ENCODE measurements at regions not wholly inside any gene's neighbourhood (a gene's known extent, or its start where the extent isn't known, plus 50 kb on each side); places are given as distances from the start of the nearest gene placed in this dataset.

DNA sequence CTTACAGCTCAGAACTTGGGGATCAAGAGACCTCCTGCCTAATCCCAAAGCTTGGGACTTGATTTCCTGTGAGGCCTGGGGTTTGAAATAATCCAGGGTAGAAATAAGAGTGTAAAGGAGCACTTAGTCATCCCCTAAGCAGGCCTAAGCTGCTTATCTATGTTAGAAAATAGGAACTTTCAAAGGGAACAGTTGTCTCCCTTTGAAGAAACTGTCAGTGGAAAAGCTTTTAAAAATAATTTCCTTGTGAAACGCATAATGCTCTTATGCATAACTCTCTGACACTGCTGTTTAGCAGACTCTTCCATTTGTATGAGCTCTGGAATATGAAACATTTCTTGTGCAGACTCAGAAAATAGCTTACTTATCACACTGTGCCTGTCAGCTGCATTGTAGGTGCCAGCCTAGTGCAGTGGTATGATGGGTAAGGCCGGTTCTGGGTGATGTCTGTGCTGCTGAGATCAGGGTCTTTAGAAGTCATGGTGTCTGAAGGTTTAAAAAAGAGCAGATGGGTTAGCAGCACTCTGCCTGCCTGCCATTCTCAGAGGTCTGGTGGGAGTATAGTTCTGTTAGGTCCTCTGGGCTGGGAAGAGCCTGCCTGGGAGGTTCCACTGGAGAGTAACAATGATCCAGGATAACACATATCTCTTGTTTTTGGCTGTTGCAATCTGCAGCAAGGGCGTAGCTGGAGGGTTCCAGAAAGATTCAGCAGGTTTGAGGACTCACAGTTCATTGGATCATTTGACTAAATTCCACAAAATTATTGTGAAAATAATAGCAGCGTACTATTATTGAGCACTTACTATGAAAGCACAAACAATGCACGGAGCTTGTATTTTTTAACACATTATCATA, 283.2 kb upstream of the MEX3C start:
- Mint-ChIP-seq H3K4me3 (no peak overlapping the region), H3K27ac (no peak overlapping the region), H3K4me1 (no peaks in the 10 kb centered on the region), H3K27me3 (peaks cover 5% of the 10 kb centered on the region), H3K9me3 (no peaks in the 10 kb centered on the region), H3K36me3 (ENCODE audit: low read depth) (no peaks in the 10 kb centered on the region)
- intact Hi-C loops (cut with micrococcal nuclease) = no loop called here
- DNase-seq = no peak
- TF ChIP-seq, protein P1, sequence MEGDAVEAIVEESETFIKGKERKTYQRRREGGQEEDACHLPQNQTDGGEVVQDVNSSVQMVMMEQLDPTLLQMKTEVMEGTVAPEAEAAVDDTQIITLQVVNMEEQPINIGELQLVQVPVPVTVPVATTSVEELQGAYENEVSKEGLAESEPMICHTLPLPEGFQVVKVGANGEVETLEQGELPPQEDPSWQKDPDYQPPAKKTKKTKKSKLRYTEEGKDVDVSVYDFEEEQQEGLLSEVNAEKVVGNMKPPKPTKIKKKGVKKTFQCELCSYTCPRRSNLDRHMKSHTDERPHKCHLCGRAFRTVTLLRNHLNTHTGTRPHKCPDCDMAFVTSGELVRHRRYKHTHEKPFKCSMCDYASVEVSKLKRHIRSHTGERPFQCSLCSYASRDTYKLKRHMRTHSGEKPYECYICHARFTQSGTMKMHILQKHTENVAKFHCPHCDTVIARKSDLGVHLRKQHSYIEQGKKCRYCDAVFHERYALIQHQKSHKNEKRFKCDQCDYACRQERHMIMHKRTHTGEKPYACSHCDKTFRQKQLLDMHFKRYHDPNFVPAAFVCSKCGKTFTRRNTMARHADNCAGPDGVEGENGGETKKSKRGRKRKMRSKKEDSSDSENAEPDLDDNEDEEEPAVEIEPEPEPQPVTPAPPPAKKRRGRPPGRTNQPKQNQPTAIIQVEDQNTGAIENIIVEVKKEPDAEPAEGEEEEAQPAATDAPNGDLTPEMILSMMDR (IDR thresholded peaks at IDR 0.05) = no peak
- ChIA-PET CTCF (no interaction called here), POLR2A (no interaction called here)
- ATAC-seq (ENCODE audit: low read depth) = no peak

DNA sequence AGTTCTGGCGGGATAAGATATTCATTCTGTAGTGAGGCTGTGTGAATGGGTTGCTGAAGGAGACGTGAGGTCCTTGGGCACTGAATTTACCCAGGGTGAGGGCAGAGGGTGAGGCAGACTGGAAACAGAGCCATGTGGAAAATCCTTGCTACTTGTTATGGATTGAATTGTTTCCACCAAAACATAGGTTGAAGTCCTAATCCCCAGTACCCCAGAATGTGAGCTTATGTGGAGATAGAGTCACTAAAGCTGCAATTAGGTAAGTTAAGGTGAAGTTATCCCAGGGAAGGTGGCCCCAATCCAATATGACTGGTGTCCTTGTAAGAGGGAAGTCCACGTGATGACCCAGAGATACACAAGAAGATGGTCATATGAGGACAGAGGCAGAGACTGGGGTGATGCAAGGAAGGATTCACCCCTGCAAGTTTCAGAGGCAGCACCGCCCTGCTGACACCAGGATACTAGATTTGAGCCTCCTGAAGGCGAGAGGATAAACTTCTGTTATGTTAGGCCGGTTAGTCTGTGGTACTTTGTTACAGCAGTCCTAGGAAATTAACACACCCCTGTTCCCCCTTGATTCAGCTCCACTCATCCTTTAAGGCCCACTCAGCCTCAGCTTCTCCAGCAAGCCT, 289.4 kb upstream of the MEX3C start:
- ATAC-seq (ENCODE audit: low read depth) (no peak), DNase-seq (no peak)
- H3K36me3 Mint-ChIP-seq (ENCODE audit: low read depth) = no peaks in the 10 kb centered on the region
- H3K4me1 Mint-ChIP-seq = no peaks in the 10 kb centered on the region
- H3K4me3 Mint-ChIP-seq = no peak overlapping the region
- no peak overlapping the region for H3K27ac Mint-ChIP-seq
- ChIA-PET CTCF (no interaction called here), POLR2A (no interaction called here)
- H3K9me3 Mint-ChIP-seq = no peaks in the 10 kb centered on the region
- intact Hi-C loops (cut with micrococcal nuclease) = no loop called here
- TF ChIP-seq, protein P1 (IDR thresholded peaks at IDR 0.05) = no peak
- no peaks in the 10 kb centered on the region for H3K27me3 Mint-ChIP-seq

DNA sequence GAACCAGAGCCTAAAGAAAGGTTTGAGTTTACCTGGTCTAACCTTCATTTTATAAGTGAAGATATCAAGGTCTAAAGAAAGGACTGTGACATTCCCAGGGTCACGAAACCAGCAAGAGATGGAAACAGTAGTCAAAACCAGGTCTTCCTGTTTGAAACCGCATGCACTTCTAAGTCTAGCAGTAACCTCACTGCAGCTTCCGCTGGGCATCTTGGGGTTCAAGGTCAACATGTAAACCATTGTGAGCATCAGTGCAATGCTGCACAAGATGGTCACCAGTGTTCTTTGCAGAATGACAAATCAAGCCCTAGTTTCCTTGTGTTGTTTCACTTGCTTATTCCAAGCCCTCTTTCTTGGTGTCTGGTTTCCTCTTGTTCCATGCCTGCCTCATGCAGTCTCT, 292.9 kb upstream of the MEX3C start:
- Mint-ChIP-seq H3K27me3 (no peaks in the 10 kb centered on the region), H3K27ac (no peak overlapping the region), H3K36me3 (ENCODE audit: low read depth) (no peaks in the 10 kb centered on the region), H3K4me3 (no peak overlapping the region), H3K4me1 (no peaks in the 10 kb centered on the region), H3K9me3 (no peaks in the 10 kb centered on the region)
- POLR2A ChIA-PET = no interaction called here
- TF ChIP-seq, protein P1 (IDR thresholded peaks at IDR 0.05) = no peak
- ATAC-seq (ENCODE audit: low read depth) (no peak), DNase-seq (no peak)
- intact Hi-C loops (cut with micrococcal nuclease) = no loop called here
- CTCF ChIA-PET = interaction anchor here (0.5 kb wide), 1 partner anchor 685 kb away, joined by 3 read pairs; no protein-coding TSS in a partner anchor

DNA sequence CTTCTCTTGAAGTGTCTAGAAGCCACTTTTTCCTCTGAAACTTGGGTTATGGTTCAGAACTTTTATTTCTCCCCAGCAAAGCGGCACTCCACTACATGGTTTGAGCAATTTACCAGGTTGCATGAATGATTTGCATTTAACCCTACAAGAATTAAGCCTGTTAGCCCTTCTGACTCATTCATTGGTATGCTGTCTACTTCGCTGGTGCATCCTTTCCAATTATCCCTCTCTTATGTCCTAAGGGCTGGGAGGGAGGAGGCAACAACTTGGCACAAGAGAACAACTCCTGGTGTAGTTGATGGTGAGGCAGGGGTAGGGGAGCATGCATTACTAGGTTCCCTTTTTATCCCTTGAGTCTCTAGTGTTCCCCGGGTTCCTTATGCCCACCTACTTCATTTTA, 293.4 kb upstream of the MEX3C start:
- TF ChIP-seq, protein P1 (IDR thresholded peaks at IDR 0.05) = no peak
- Mint-ChIP-seq H3K27me3 (peaks cover 2% of the 10 kb centered on the region), H3K4me3 (no peak overlapping the region), H3K36me3 (ENCODE audit: low read depth) (no peaks in the 10 kb centered on the region), H3K9me3 (no peaks in the 10 kb centered on the region), H3K27ac (no peak overlapping the region), H3K4me1 (no peaks in the 10 kb centered on the region)
- ATAC-seq (ENCODE audit: low read depth) (no peak), DNase-seq (no peak)
- POLR2A ChIA-PET = no interaction called here
- CTCF ChIA-PET = no interaction called here
- intact Hi-C loops (cut with micrococcal nuclease) = no loop called here

DNA sequence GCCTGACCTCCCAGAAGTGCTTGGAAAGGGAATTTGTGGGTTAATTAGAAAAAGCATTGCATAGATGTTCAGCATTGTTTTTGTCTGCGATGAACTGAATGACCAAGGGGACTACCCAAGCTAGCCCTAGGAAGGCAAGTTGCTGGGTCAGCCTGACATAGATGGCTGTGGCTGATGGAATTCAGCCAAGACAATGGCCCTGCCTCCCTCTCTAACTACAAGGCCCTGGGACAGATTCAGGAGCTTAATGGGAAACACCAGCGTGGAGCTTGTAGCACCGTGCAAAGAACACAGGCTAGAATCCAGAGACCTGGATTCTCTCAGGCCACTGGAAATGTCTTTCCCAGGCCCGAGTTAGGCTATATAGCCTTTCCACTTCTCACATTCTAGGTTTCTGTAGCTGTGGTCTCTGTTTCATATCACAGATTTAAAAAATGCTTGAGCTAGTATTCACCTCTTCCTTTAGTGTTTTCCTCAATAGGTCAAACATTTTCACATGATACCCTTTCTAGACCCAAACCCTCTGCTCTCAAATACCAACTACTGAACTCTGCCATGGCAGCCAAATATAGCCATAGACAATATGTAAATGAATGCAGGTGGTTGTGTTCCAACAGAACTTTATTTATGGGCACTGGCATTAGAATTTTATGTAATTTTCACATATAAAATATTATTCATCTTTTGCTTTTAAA, 294.3 kb upstream of the MEX3C start:
- H3K9me3 Mint-ChIP-seq = no peaks in the 10 kb centered on the region
- H3K27me3 Mint-ChIP-seq = peaks cover 6% of the 10 kb centered on the region
- ATAC-seq (ENCODE audit: low read depth) (no peak), DNase-seq (no peak)
- H3K27ac Mint-ChIP-seq = no peak overlapping the region
- no peaks in the 10 kb centered on the region for H3K36me3 Mint-ChIP-seq (ENCODE audit: low read depth)
- H3K4me1 Mint-ChIP-seq = no peaks in the 10 kb centered on the region
- H3K4me3 Mint-ChIP-seq = no peak overlapping the region
- POLR2A ChIA-PET = no interaction called here
- CTCF ChIA-PET = no interaction called here
- TF ChIP-seq, protein P1 (IDR thresholded peaks at IDR 0.05) = no peak
- intact Hi-C loops (cut with micrococcal nuclease) = no loop called here

Data from activated B cell treated with CpG ODN at 0.5 μM for 24 hours (primary cell).